T-helper 1 cell treated with Interleukin-12 subunit alpha and Interleukin-12 subunit beta and Interleukin-4 antibody, amounts not matched to agents 30 μg/mL and 1 μg/mL, for 36 hours (primary cell): ENCODE measurements at regions not wholly inside any gene's neighbourhood (a gene's known extent, or its start where the extent isn't known, plus 50 kb on each side); places are given as distances from the start of the nearest gene placed in this dataset.
A peak's percentile ranks its signal among the peaks of the same experiment; 100 is the strongest.

ENCODE experiments used
- H3K27ac Mint-ChIP-seq: one replicate; pipeline ENCODE4 v1.8.0; 2021; ENCODE audit warnings: mild to moderate bottlenecking, mixed read lengths
- H3K27me3 Mint-ChIP-seq: one replicate; pipeline ENCODE4 v1.8.0; 2021; ENCODE audit warnings: low read depth, mixed read lengths
- H3K36me3 Mint-ChIP-seq: one replicate; pipeline ENCODE4 v1.8.0; 2021; ENCODE audit warnings: low read depth, mixed read lengths
- H3K4me1 Mint-ChIP-seq: one replicate; pipeline ENCODE4 v1.8.0; 2021; ENCODE audit warnings: low read depth, mixed read lengths
- H3K4me3 Mint-ChIP-seq: one replicate; pipeline ENCODE4 v1.8.0; 2021; ENCODE audit warnings: mild to moderate bottlenecking, moderate library complexity, mixed read lengths
- H3K9me3 Mint-ChIP-seq: one replicate; pipeline ENCODE4 v1.8.0; 2021; ENCODE audit warnings: mixed read lengths

- Mint-ChIP-seq H3K9me3 (peaks cover 6% of the 10 kb centered on the region), H3K27me3 (peaks cover 18% of the 10 kb centered on the region), H3K4me3 (peak overlapping the region; percentile 56), H3K4me1 (peaks cover 11% of the 10 kb centered on the region), H3K36me3 (no peaks in the 10 kb centered on the region), H3K27ac (no peak overlapping the region)
Observed at GRCh38 chr7:42493436-42494198, 256.6 kb upstream of the GLI3 start.

DNA sequence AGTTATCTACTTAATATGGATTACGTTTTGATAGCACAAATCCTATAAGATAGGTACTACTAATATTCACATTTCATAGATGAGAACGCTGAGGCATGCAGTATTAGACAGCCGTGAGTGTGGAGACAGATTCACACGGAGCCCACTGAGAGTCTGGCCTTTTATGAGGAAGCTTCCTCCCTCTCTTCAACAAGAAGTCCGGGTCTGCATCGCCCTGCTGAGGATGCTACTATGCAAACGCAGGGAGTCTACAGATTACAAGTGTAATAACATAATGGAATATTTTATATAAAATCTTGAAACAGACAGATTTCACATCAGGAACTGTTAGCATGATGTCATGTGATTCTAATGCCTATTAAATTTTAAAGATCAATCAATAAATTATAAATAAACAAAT lies 255.9 kb upstream of the GLI3 start:
- no peak overlapping the region for H3K27ac Mint-ChIP-seq
- H3K9me3 Mint-ChIP-seq: peaks cover 6% of the 10 kb centered on the region
- H3K36me3 Mint-ChIP-seq: no peaks in the 10 kb centered on the region
- peaks cover 18% of the 10 kb centered on the region for H3K27me3 Mint-ChIP-seq
- H3K4me3 Mint-ChIP-seq: no peak overlapping the region
- H3K4me1 Mint-ChIP-seq: peaks cover 11% of the 10 kb centered on the region

DNA sequence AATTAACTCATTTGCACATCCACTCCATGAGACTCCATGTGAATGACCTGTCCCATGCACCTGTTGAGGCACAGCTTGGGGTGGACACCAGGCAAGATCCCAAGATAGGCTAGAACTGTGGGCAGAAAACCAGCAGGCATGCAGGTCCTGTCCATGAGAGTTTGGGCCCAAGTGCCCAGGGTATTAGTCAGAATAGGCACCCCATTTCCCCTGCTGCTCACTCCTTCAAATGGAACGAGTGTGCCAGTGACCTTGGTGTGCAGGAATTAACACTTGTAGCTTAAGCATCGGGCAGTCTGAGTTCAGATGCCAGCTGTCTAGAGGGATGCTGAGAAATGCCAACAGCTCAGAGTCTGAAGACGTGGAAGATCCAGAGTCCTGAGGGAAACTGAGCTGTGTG lies 254.1 kb upstream of the GLI3 start:
- Mint-ChIP-seq H3K36me3 (no peaks in the 10 kb centered on the region), H3K27ac (no peak overlapping the region), H3K4me3 (no peak overlapping the region), H3K4me1 (peaks cover 11% of the 10 kb centered on the region), H3K27me3 (peaks cover 18% of the 10 kb centered on the region), H3K9me3 (peaks cover 6% of the 10 kb centered on the region)

DNA sequence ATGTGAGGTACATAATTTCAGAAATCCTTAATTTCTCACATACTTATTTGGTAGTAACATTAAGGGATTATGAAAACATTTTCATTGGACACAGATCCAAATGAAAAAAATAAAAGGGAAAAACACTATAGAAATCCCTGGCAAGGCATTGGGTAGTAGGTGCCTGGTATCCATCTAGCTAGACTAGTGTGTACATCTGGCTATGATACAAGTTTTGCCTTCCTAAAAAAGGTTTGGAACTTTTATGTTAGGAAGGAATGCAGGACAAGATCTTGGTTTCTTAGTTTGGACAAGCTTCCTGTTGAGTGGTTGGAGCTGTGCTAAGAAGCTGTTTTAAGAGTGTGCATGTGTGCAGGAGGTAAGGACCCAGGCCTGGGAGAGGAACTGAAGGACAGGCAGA lies 252.3 kb upstream of the GLI3 start:
- no peaks in the 10 kb centered on the region for H3K36me3 Mint-ChIP-seq
- peaks cover 7% of the 10 kb centered on the region for H3K4me1 Mint-ChIP-seq
- peaks cover 7% of the 10 kb centered on the region for H3K27me3 Mint-ChIP-seq
- no peak overlapping the region for H3K4me3 Mint-ChIP-seq
- H3K27ac Mint-ChIP-seq: no peak overlapping the region
- H3K9me3 Mint-ChIP-seq: no peaks in the 10 kb centered on the region

DNA sequence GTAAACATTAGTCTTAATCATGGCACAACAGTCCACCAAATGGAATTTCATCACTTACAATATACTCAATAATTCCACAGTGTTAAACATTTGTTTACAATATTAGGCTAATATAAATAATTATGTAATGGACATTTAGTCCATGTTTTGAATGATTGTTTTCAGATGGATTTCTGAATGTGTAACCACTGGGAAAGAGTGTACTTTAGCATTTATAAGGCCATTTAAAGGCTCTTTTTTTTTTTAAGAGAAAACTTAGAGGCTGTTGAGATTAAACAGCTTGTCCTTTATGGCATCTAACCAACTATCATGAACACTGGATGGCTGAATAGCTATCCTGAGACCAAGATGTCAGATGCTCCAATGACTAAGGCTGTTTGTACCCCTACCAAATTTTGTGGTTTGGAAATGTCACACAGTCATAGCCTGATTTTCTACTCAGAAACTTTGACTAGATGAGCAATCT lies 248.3 kb upstream of the GLI3 start:
- Mint-ChIP-seq H3K27me3 (no peaks in the 10 kb centered on the region), H3K36me3 (no peaks in the 10 kb centered on the region), H3K9me3 (no peaks in the 10 kb centered on the region), H3K27ac (no peak overlapping the region), H3K4me3 (no peak overlapping the region), H3K4me1 (no peaks in the 10 kb centered on the region)

- Mint-ChIP-seq H3K27ac (no peak overlapping the region), H3K4me1 (no peaks in the 10 kb centered on the region), H3K4me3 (no peak overlapping the region), H3K36me3 (no peaks in the 10 kb centered on the region), H3K27me3 (no peaks in the 10 kb centered on the region), H3K9me3 (no peaks in the 10 kb centered on the region)
Observed at GRCh38 chr7:42483886-42484285, 246.9 kb upstream of the GLI3 start.

DNA sequence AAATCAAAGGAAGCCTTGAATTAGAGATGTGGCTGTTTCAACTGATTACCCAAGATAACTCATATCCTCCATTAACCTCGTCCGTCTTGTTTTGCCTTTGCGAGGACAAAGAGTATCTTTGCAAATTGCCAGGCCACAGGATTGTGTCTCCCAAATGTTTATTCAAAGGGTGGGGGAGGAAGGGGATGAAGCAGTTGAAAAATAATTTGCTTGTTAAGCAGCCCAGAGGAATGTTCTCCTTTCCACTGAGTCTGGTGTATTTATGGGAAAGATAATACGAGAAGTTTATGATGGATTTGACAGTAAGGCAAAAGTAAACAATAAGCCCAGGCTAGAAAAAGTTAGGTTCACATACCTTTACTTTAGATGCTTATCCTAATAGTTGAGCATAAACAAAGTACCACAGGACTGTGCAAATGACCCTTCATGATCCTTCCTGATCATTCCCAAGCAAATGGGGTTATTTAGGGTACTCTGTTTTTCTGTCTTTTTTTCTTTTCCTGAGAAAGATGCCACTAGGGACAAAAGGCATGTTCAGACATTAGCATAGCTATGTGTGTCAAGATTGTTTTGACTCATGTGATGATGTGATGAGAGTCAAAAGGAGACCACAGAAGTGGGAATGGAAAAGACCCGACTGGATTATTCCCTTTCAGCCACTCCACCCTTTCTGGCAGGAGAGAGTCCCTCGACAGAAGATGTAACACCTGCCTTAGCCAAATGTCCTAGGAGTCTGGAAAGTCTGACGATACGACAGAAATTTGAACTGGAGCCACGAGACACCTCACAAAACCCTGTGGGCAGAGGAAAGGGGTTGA lies 243.0 kb upstream of the GLI3 start:
- Mint-ChIP-seq H3K4me3 (no peak overlapping the region), H3K4me1 (no peaks in the 10 kb centered on the region), H3K27me3 (no peaks in the 10 kb centered on the region), H3K27ac (no peak overlapping the region), H3K9me3 (no peaks in the 10 kb centered on the region), H3K36me3 (no peaks in the 10 kb centered on the region)

GRCh38 chr7:42479452-42479815 lies 242.4 kb upstream of the GLI3 start:
- no peaks in the 10 kb centered on the region for H3K9me3 Mint-ChIP-seq
- no peaks in the 10 kb centered on the region for H3K36me3 Mint-ChIP-seq
- no peaks in the 10 kb centered on the region for H3K27me3 Mint-ChIP-seq
- H3K4me1 Mint-ChIP-seq: no peaks in the 10 kb centered on the region
- H3K4me3 Mint-ChIP-seq: no peak overlapping the region
- no peak overlapping the region for H3K27ac Mint-ChIP-seq

DNA sequence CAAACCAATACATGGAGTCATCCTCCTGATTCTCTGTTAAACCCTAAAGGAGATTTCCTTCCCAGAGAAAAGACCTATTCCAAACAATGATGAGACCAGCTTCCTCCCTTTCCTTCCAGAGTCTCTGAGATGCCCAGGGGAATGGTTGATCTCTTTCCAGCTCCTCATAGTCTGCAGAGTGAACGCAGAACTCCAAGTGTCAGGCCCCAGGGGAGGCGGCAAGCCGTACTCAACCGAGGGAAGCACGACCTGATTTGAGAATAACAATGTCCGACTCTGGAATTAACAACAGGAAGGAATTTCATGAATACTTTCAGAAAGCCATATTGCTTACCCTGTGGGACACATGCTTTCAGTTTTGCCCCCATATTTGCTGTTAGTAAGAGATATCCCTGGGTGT lies 241.7 kb upstream of the GLI3 start:
- Mint-ChIP-seq H3K36me3 (no peaks in the 10 kb centered on the region), H3K4me1 (no peaks in the 10 kb centered on the region), H3K4me3 (no peak overlapping the region), H3K9me3 (peaks cover 3% of the 10 kb centered on the region), H3K27me3 (no peaks in the 10 kb centered on the region), H3K27ac (no peak overlapping the region)

DNA sequence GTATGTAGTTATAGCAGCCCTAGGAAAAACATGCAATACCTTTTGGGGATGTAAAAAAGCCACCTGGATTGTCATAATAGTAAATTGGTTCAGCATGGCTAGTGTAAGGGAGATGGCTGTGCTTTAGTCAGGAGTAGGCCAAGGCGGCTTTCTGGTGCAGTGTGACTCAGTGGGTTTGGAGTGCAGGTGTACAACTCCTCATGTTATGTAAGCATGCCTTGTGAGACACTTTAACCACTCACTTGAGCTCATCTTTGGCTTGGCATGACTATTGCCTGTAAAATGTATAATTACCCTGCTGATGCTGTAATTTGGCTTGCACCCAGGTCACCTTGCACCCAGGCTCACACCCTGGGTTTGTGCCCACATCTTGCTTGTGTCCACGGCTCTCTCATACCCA lies 239.2 kb upstream of the GLI3 start:
- H3K27me3 Mint-ChIP-seq: no peaks in the 10 kb centered on the region
- peaks cover 8% of the 10 kb centered on the region for H3K9me3 Mint-ChIP-seq
- peaks cover 4% of the 10 kb centered on the region for H3K4me1 Mint-ChIP-seq
- no peaks in the 10 kb centered on the region for H3K36me3 Mint-ChIP-seq
- H3K27ac Mint-ChIP-seq: no peak overlapping the region
- no peak overlapping the region for H3K4me3 Mint-ChIP-seq

DNA sequence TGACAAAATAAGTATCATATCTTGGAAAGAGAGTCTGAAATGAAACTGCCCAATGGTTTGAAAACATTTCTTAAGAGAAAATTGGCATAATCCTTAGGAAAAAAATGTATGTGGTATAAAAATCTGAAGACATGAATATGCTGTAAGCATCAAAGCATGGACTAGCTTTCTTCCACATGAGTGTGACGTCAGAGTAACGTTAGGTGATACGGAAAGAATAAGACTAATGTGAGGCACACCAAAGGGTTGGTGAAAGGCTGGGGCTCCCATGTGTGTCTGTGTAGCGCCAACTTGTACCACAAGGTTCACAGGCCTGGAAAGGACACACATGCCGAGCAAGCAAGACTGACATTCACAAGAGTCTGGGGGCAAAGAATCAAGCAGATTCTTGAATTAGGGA lies 238.1 kb upstream of the GLI3 start:
- H3K27me3 Mint-ChIP-seq: no peaks in the 10 kb centered on the region
- no peaks in the 10 kb centered on the region for H3K36me3 Mint-ChIP-seq
- no peak overlapping the region for H3K27ac Mint-ChIP-seq
- peaks cover 11% of the 10 kb centered on the region for H3K9me3 Mint-ChIP-seq
- H3K4me1 Mint-ChIP-seq: peaks cover 4% of the 10 kb centered on the region
- H3K4me3 Mint-ChIP-seq: no peak overlapping the region

DNA sequence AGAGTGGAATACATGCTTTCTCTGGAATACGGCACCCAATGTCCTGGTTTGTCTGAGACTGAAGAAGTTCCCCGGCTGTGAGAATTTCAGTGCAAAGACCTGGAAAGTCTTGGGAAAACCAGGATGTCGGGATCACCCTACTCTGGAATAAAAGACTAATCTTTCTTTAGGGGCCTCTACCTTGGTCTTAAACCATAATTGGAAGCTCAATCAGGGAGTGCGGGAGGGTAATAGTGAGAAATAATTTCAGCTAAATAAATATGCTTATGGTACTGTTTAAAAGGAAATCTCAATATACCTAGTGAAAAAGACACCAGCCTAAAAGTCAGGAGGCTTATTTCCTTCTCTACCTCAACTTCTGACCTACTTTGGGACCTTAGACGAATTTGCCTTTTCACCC lies 236.1 kb upstream of the GLI3 start:
- H3K4me1 Mint-ChIP-seq: peaks cover 4% of the 10 kb centered on the region
- no peak overlapping the region for H3K4me3 Mint-ChIP-seq
- H3K36me3 Mint-ChIP-seq: no peaks in the 10 kb centered on the region
- H3K27ac Mint-ChIP-seq: no peak overlapping the region
- H3K27me3 Mint-ChIP-seq: no peaks in the 10 kb centered on the region
- peaks cover 11% of the 10 kb centered on the region for H3K9me3 Mint-ChIP-seq

DNA sequence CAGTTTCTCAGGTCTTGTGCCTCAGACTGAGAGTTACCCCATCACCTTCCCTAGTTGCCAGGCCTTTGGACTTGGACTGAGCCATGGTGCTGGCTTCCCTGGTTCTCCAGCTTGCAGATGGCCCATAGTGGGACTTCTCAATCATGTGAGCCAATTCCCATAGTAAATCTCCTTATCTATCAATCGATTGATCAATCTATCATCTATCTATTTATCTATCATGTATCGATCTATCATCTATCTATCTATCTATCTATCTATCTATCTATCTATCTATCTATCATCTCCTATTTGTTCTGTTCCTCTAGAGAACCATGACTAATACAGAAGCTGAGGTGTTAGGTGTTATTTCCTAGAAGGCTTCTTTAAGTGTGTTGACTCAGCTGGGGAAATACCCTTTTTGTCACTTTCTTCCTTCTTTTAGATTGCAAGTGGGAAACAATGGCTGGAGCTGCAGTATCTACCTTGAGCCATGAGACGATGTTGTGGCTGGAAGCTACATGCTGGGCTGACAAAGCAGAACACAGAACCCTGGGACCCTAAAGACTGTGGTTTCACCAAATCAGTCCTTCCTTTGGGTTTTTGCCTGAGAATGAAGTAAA lies 234.7 kb upstream of the GLI3 start:
- peaks cover 11% of the 10 kb centered on the region for H3K9me3 Mint-ChIP-seq
- H3K27ac Mint-ChIP-seq: no peak overlapping the region
- H3K4me3 Mint-ChIP-seq: no peak overlapping the region
- H3K27me3 Mint-ChIP-seq: no peaks in the 10 kb centered on the region
- no peaks in the 10 kb centered on the region for H3K36me3 Mint-ChIP-seq
- H3K4me1 Mint-ChIP-seq: peaks cover 4% of the 10 kb centered on the region

DNA sequence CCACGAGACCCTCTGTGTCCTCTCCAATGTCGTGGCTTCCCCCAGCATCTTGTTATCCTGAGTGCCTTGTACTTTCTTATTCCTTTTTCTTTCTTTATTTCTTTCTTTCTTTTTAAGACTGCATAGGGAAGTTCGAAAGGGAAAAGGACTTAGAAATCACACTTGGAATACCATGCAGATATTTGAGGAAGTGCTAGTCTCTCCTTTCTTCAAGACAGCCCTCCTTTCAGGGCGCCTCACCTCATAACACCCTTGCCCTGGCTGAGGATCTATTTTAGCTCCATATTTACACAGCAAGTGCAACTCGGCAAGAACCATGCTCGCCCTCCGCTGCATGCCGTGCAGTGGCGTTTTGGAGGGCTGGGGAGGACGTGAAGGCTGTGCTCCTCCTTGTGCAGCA lies 232.3 kb upstream of the GLI3 start:
- no peaks in the 10 kb centered on the region for H3K36me3 Mint-ChIP-seq
- H3K4me3 Mint-ChIP-seq: no peak overlapping the region
- H3K4me1 Mint-ChIP-seq: peaks cover 4% of the 10 kb centered on the region
- H3K27ac Mint-ChIP-seq: no peak overlapping the region
- H3K27me3 Mint-ChIP-seq: no peaks in the 10 kb centered on the region
- peaks cover 11% of the 10 kb centered on the region for H3K9me3 Mint-ChIP-seq

GRCh38 chr7:42468471-42468870 lies 231.5 kb upstream of the GLI3 start:
- Mint-ChIP-seq H3K27ac (no peak overlapping the region), H3K4me1 (peaks cover 4% of the 10 kb centered on the region), H3K36me3 (no peaks in the 10 kb centered on the region), H3K9me3 (peaks cover 9% of the 10 kb centered on the region), H3K4me3 (no peak overlapping the region), H3K27me3 (no peaks in the 10 kb centered on the region)
